ENCODE measurements at regions not wholly inside any gene's neighbourhood (a gene's known extent, or its start where the extent isn't known, plus 50 kb on each side); places are given as distances from the start of the nearest gene placed in this dataset.

- Histone ChIP-seq H3K9ac (ENCODE audit: insufficient read depth in 1 of 2, low read depth in 2 of 2, low read length in 2 of 2) (no peak overlapping the region), H3K4me1 (replicated peaks in 1 of 2; ENCODE audit: control insufficient read depth in 2 of 2, insufficient read depth in 2 of 2, low read length in 2 of 2) (no peaks in the 10 kb centered on the region), H3K9me1 (ENCODE audit: control insufficient read depth, insufficient read depth, low read length) (no peaks in the 10 kb centered on the region), H3K9me3 (replicated peaks; ENCODE audit: control insufficient read depth, insufficient read depth, low read depth, low read length) (no peaks in the 10 kb centered on the region), H4K20me1 (replicated peaks; ENCODE audit: control insufficient read depth, insufficient read depth, low read length) (no peaks in the 10 kb centered on the region), H3K4me3 (no peak overlapping the region), H3K4me2 (ENCODE audit: insufficient read depth, low read length) (no peak overlapping the region), H2AFZ (ENCODE audit: low read depth, low read length) (no peak overlapping the region), H3K27me3 (ENCODE audit: control insufficient read depth in 2 of 2, insufficient read depth in 2 of 2, low read length in 2 of 2) (no peaks in the 10 kb centered on the region), H3K27ac (ENCODE audit: extremely low read depth, low read depth, low read length) (no peak overlapping the region), H3K36me3 (ENCODE audit: control insufficient read depth, insufficient read depth, low read length) (no peaks in the 10 kb centered on the region), H3K79me2 (ENCODE audit: control insufficient read depth, insufficient read depth, low read length) (no peaks in the 10 kb centered on the region)
- ChIA-PET POLR2A (interaction anchor here (0.7 kb wide), 1 partner anchor 45 kb away, joined by 3 read pairs; no protein-coding TSS in a partner anchor), CTCF (ENCODE audit: low intra/inter-chr PET ratio) (no interaction called here)
- DNase-seq (ENCODE audit: extremely low read depth in 1 of 4, low spot score in 3 of 4) (no peak), ATAC-seq (no peak), FAIRE-seq (no peak)
- no peak for TF ChIP-seq GABPB2 (CRISPR knock-in tag; conservative IDR thresholded peaks at IDR 0.05)
- TF ChIP-seq ZNF830 (CRISPR knock-in tag; IDR thresholded peaks at IDR 0.05), result no peak
- in situ Hi-C loops (cut with MboI) (no loop called here), intact Hi-C loops (cut with micrococcal nuclease) (no loop called here)
- BruUV-seq (replicated peaks), result no TSS peak
Measured at GRCh38 chr9:99560561-99560960, 261.1 kb upstream of the NR4A3 start.

GRCh38 chr9:99561509-99561917 lies 260.2 kb upstream of the NR4A3 start:
- DNase-seq (ENCODE audit: extremely low read depth in 1 of 4, low spot score in 3 of 4) (no peak), FAIRE-seq (no peak), ATAC-seq (no peak)
- ChIA-PET CTCF (ENCODE audit: low intra/inter-chr PET ratio) (no interaction called here), POLR2A (no interaction called here)
- Histone ChIP-seq H3K4me3 (no peak overlapping the region), H3K9ac (ENCODE audit: insufficient read depth in 1 of 2, low read depth in 2 of 2, low read length in 2 of 2) (no peak overlapping the region), H3K4me2 (ENCODE audit: insufficient read depth, low read length) (no peak overlapping the region), H3K27me3 (ENCODE audit: control insufficient read depth in 2 of 2, insufficient read depth in 2 of 2, low read length in 2 of 2) (no peaks in the 10 kb centered on the region), H2AFZ (ENCODE audit: low read depth, low read length) (no peak overlapping the region), H3K4me1 (replicated peaks in 1 of 2; ENCODE audit: control insufficient read depth in 2 of 2, insufficient read depth in 2 of 2, low read length in 2 of 2) (no peaks in the 10 kb centered on the region), H3K79me2 (ENCODE audit: control insufficient read depth, insufficient read depth, low read length) (no peaks in the 10 kb centered on the region), H3K9me3 (replicated peaks; ENCODE audit: control insufficient read depth, insufficient read depth, low read depth, low read length) (no peaks in the 10 kb centered on the region), H3K27ac (ENCODE audit: extremely low read depth, low read depth, low read length) (no peak overlapping the region), H3K9me1 (ENCODE audit: control insufficient read depth, insufficient read depth, low read length) (no peaks in the 10 kb centered on the region), H3K36me3 (ENCODE audit: control insufficient read depth, insufficient read depth, low read length) (no peaks in the 10 kb centered on the region), H4K20me1 (replicated peaks; ENCODE audit: control insufficient read depth, insufficient read depth, low read length) (no peaks in the 10 kb centered on the region)
- intact Hi-C loops (cut with micrococcal nuclease), result no loop called here
- 6% methylated on average over 2 of the region's 2 CpGs for WGBS (ENCODE audit: insufficient coverage, low coverage, missing lambda C conversion rate)
- in situ Hi-C loops (cut with MboI), result no loop called here
- BruUV-seq (replicated peaks), result no TSS peak
- TF ChIP-seq ZNF507 (tag; conservative IDR thresholded peaks at IDR 0.05), result no peak
- TF ChIP-seq ETS1 (conservative IDR thresholded peaks at IDR 0.05; ENCODE audit: control insufficient read depth, low read depth, low read length), result no peak
- no peak for TF ChIP-seq TFAP4 (CRISPR knock-in tag; IDR thresholded peaks at IDR 0.05; ENCODE audit: borderline replicate concordance)
- TF ChIP-seq MBD2 (IDR thresholded peaks at IDR 0.05; ENCODE audit: borderline replicate concordance, low read depth), result no peak
- no peak for TF ChIP-seq BRD4 (IDR thresholded peaks at IDR 0.05)
- no peak for TF ChIP-seq CHD2 (IDR thresholded peaks at IDR 0.05; ENCODE audit: low read depth, low read length)
- TF ChIP-seq CCAR2 (IDR thresholded peaks at IDR 0.05; ENCODE audit: low read depth, low read length), result no peak
